Upper lobe of left lung (tissue), 6 donors: ENCODE measurements at regions not wholly inside any gene's neighbourhood (a gene's known extent, or its start where the extent isn't known, plus 50 kb on each side); places are given as distances from the start of the nearest gene placed in this dataset.

Source experiments
- ATAC-seq, 2 donors: fragments of 200-7000 bp; cut with Tn5 transposase; one replicate each; pipeline ENCODE4 v1.9.1; 2022; ENCODE audit warnings: mild to moderate bottlenecking in 2 of 2, moderate library complexity in 2 of 2; ENCODE audit not compliant: low FRiP score in 2 of 2
- DNase-seq, 2 donors: peaks; one replicate each; pipeline ENCODE4 v3.0.0-alpha.2; 2019 to 2020
- H3K27ac ChIP-seq, 4 donors: fragments of 200-600 bp; sonication (generic); one replicate each; pipeline ENCODE4 v1.5.1; 2016 to 2019
- H3K27me3 ChIP-seq, 4 donors: fragments of 200-600 bp; sonication (generic); one replicate each; pipeline ENCODE4 v1.5.1; 2017 to 2019
- H3K36me3 ChIP-seq, 4 donors: fragments of 200-600 bp; sonication (generic); one replicate each; pipeline ENCODE4 v1.5.1; 2016 to 2019
- H3K4me1 ChIP-seq, 4 donors: fragments of 200-600 bp; sonication (generic); one replicate each; pipeline ENCODE4 v1.5.1; 2018 to 2019
- H3K4me3 ChIP-seq, 4 donors: fragments of 200-600 bp; sonication (generic); one replicate each; pipeline ENCODE4 v1.5.1; 2017 to 2019; ENCODE audit warnings: mild to moderate bottlenecking in 2 of 4, moderate library complexity in 1 of 4
- H3K9me3 ChIP-seq, 4 donors: fragments of 200-600 bp; sonication (generic); one replicate each; pipeline ENCODE4 v1.5.1; 2018 to 2019
- EP300 ChIP-seq, 4 donors: sonication (generic); formaldehyde crosslinking; IDR thresholded peaks; one replicate each; pipeline ENCODE4 v1.5.1; 2017; ENCODE audit warnings: antibody characterized with exemption in 4 of 4, control low read depth in 2 of 4
- POLR2A ChIP-seq, 4 donors: fragments of 450-650 bp; IDR thresholded peaks; one replicate each; pipeline ENCODE4 v1.5.1; 2016 to 2017; ENCODE audit warnings: antibody characterized with exemption in 4 of 4, mild to moderate bottlenecking in 2 of 4
- POLR2AphosphoS5 ChIP-seq, 2 donors: sonication (generic); formaldehyde crosslinking; IDR thresholded peaks; one replicate each; pipeline ENCODE4 v1.5.1; 2017; ENCODE audit warnings: antibody characterized with exemption in 2 of 2
- WGBS, 2 donors: methylation state at CpG; one replicate each; pipeline ENCODE4 v1.1.5; 2017 to 2018; 5-methylcytosine and 5-hydroxymethylcytosine counted together
- TF ChIP-seq, protein P1 (sequence below), 6 experiments: fragments of 450-650 bp in 4 of 6; fragments of 200-600 bp in 2 of 6; sonication (generic) in 2 of 6; IDR thresholded peaks; one replicate each; pipeline ENCODE4 v1.5.1; 2016 to 2019; ENCODE audit warnings: antibody characterized with exemption in 6 of 6
- donor health status: DM: no; HTN: no; CAD: no; lungs with moderate emphysema.
- donor health status: DM: no; HTN: yes; CAD: no; lungs with severe emphysema.

DNA sequence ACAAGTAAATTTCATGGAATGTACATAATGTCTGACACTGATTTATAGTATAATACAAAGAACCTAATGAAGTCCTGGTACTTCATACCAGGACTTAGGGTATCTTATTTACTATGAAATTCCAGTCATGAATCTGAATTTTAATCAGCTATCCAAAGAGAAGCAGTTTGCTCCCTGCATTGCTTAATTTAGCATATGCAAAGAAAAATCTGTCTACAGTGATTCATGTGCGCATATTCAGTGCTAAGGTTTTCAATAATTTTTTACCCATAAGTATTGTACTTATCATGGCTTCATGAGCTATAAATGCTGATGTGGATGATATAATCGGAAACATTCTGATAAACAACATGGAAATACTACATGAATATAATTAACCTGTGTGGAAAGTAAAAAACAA lies 185.6 kb upstream of the ARHGAP42 start:
- no peak overlapping the region for H3K4me3 ChIP-seq
- ATAC-seq, result no peak
- H3K27ac ChIP-seq, result no peak overlapping the region
- peaks cover 0 to 8% (median 0%) of the 10 kb centered on the region in 4 donors for H3K9me3 ChIP-seq
- no peak for TF ChIP-seq EP300 (IDR thresholded peaks at IDR 0.05)
- no peak for TF ChIP-seq POLR2AphosphoS5 (IDR thresholded peaks at IDR 0.05)
- no peak for TF ChIP-seq POLR2A (IDR thresholded peaks at IDR 0.05)
- TF ChIP-seq, protein P1, sequence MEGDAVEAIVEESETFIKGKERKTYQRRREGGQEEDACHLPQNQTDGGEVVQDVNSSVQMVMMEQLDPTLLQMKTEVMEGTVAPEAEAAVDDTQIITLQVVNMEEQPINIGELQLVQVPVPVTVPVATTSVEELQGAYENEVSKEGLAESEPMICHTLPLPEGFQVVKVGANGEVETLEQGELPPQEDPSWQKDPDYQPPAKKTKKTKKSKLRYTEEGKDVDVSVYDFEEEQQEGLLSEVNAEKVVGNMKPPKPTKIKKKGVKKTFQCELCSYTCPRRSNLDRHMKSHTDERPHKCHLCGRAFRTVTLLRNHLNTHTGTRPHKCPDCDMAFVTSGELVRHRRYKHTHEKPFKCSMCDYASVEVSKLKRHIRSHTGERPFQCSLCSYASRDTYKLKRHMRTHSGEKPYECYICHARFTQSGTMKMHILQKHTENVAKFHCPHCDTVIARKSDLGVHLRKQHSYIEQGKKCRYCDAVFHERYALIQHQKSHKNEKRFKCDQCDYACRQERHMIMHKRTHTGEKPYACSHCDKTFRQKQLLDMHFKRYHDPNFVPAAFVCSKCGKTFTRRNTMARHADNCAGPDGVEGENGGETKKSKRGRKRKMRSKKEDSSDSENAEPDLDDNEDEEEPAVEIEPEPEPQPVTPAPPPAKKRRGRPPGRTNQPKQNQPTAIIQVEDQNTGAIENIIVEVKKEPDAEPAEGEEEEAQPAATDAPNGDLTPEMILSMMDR (IDR thresholded peaks at IDR 0.05), result no peak
- 87 to 94% methylated on average over 2 of the region's 2 CpGs for WGBS, 2 donors
- DNase-seq, result no peak
- no peaks in the 10 kb centered on the region for H3K36me3 ChIP-seq
- H3K4me1 ChIP-seq, result no peaks in the 10 kb centered on the region
- no peaks in the 10 kb centered on the region for H3K27me3 ChIP-seq

DNA sequence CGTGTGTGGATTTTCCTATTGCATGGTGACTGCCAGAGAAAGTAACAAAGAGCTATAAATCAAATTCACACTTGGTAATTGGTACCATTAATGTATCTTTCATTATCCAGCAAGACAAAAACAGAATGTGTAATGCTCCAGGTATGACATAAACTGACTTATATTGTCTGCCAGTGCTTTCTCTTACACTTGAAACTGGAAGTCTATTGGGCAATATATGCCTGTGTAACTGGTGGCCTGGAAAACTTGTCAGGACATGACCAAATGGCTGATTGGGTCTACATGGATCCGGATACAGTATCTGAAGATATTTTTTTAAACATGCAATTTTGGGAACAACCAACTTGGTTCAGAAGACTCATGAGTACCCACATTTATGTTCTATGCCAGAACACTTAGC lies 174.6 kb upstream of the ARHGAP42 start:
- Histone ChIP-seq H3K36me3 (no peaks in the 10 kb centered on the region), H3K9me3 (no peaks in the 10 kb centered on the region), H3K4me3 (no peak overlapping the region), H3K27ac (no peak overlapping the region), H3K27me3 (no peaks in the 10 kb centered on the region), H3K4me1 (no peaks in the 10 kb centered on the region)
- 81 to 86% methylated on average over 2 of the region's 2 CpGs for whole genome bisulfite sequencing, 2 donors
- no peak for DNase-seq
- TF ChIP-seq POLR2A (IDR thresholded peaks at IDR 0.05), result no peak
- TF ChIP-seq POLR2AphosphoS5 (IDR thresholded peaks at IDR 0.05), result no peak
- no peak for TF ChIP-seq EP300 (IDR thresholded peaks at IDR 0.05)
- TF ChIP-seq, protein P1 (IDR thresholded peaks at IDR 0.05), result no peak
- ATAC-seq, result no peak

DNA sequence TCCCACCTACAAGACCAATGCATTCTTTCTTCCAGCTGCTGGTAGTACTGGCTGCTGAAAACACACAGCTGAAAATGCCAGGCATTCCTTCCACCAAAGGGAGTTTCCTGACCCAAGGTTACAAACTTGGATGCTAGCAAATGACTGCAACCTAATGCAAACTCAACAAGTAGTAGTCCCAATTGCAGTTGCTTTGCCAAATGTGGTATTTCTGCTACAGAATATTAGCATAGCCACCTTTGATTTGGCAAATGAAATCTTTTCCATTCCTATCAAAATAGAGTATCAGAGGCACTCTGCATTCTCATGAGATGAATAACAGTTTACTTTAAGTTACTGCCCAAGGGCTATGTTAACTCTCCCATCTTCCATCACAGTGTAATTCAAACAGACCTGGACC lies 172.0 kb upstream of the ARHGAP42 start:
- Histone ChIP-seq H3K4me3 (no peak overlapping the region), H3K9me3 (no peaks in the 10 kb centered on the region), H3K27me3 (no peaks in the 10 kb centered on the region), H3K36me3 (no peaks in the 10 kb centered on the region), H3K4me1 (no peaks in the 10 kb centered on the region), H3K27ac (no peak overlapping the region)
- TF ChIP-seq POLR2AphosphoS5 (IDR thresholded peaks at IDR 0.05) (no peak), EP300 (IDR thresholded peaks at IDR 0.05) (no peak), POLR2A (IDR thresholded peaks at IDR 0.05) (no peak)
- TF ChIP-seq, protein P1 (IDR thresholded peaks at IDR 0.05), result no peak
- no peak for ATAC-seq
- DNase-seq, result no peak

DNA sequence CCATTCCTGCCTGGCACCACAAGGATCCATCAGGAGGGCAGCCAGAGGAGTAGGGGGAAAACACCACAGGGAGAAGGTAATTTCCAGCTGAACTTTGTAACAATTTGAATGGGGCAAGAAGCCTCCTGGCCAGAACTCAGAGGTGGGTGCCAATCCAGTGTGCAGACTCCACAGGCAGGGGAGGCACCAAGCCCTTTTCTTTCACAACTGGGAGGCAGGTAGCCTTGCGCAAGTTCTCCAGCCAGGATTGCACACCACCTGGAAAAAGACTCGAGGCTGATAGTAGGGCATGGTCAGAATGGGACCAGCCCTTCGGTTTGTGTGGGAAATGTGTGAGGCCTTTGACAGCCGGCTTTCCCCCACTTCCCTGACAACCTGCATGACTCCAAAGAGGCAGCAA lies 161.9 kb upstream of the ARHGAP42 start:
- H3K4me3 ChIP-seq, result no peak overlapping the region
- no peaks in the 10 kb centered on the region for H3K4me1 ChIP-seq
- H3K27ac ChIP-seq, result no peak overlapping the region
- TF ChIP-seq POLR2AphosphoS5 (IDR thresholded peaks at IDR 0.05), result no peak
- DNase-seq, result no peak
- whole genome bisulfite sequencing, 2 donors, result 85 to 86% methylated on average over 2 to 4 of the region's 4 CpGs
- no peak for ATAC-seq
- peaks cover 4 to 15% (median 8%) of the 10 kb centered on the region in 4 donors for H3K9me3 ChIP-seq
- H3K27me3 ChIP-seq, result no peaks in the 10 kb centered on the region
- H3K36me3 ChIP-seq, result no peaks in the 10 kb centered on the region

DNA sequence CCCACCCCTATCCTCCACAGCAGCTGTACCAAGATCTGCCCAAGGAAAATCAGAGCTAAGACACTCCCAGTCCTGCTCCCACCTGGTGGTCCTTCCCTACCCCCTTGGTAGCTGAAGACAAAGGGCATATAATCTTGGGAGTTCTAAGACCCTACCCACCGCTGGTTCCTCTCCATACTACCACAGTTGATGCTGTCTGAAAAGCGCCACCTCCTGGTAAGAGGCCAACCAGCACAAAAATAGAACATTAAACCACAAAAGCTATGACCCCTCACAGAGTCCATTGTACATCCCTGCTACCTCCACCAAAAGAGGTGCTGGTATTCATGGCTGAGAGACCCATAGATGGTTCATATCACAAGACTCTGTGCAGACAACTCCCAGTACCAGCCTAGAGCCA lies 161.5 kb upstream of the ARHGAP42 start:
- no peak for DNase-seq
- WGBS, 2 donors, result 43% methylated on average over 2 of the region's 2 CpGs; no CpG with 5 or more reads in 1 of the 2 donors
- H3K27me3 ChIP-seq, result no peaks in the 10 kb centered on the region
- peaks cover 4 to 15% (median 8%) of the 10 kb centered on the region in 4 donors for H3K9me3 ChIP-seq
- H3K36me3 ChIP-seq, result no peaks in the 10 kb centered on the region
- ATAC-seq, result no peak
- no peak overlapping the region for H3K27ac ChIP-seq
- no peak overlapping the region for H3K4me3 ChIP-seq
- no peak for TF ChIP-seq EP300 (IDR thresholded peaks at IDR 0.05)
- TF ChIP-seq POLR2A (IDR thresholded peaks at IDR 0.05), result no peak
- TF ChIP-seq POLR2AphosphoS5 (IDR thresholded peaks at IDR 0.05), result no peak
- TF ChIP-seq, protein P1 (IDR thresholded peaks at IDR 0.05), result no peak
- H3K4me1 ChIP-seq, result no peaks in the 10 kb centered on the region
